BJ (cell line): ENCODE measurements at regions not wholly inside any gene's neighbourhood (a gene's known extent, or its start where the extent isn't known, plus 50 kb on each side); places are given as distances from the start of the nearest gene placed in this dataset.

Experiments used
- CTCF ChIA-PET: fragments of 350-600 bp; formaldehyde crosslinking; extraction: SDS; loops from one replicate; lab custom pipeline; 2021; ENCODE audit warnings: antibody characterized with exemption, inconsistent platforms; lab: Yijun Ruan, JAX
- POLR2A ChIA-PET: fragments of 300-600 bp; sonication (Branson Sonifier 250); formaldehyde crosslinking; extraction: SDS; loops from one replicate; lab custom pipeline; 2021; ENCODE audit warnings: antibody characterized with exemption; lab: Charles Lee
- DNase-seq: peaks from one replicate; pipeline ENCODE4 v3.0.0-alpha.2; 2011; ENCODE audit warnings: low read depth
- H3K27me3 ChIP-seq: 2 replicates; pipeline ENCODE4 v1.6.0; 2011; ENCODE audit warnings: low read length; ENCODE audit not compliant: control insufficient read depth, insufficient read depth
- H3K36me3 ChIP-seq: 2 replicates; pipeline ENCODE4 v1.5.1; 2011; ENCODE audit warnings: low read length; ENCODE audit not compliant: control insufficient read depth, insufficient read depth
- H3K4me3 ChIP-seq: 2 replicates; pipeline ENCODE4 v1.5.1; 2011; ENCODE audit warnings: low read depth, mild to moderate bottlenecking, control low read depth, low read length
- TF ChIP-seq, protein P1 (sequence below): IDR thresholded peaks from 2 replicates; pipeline ENCODE4 v1.5.1; 2011; ENCODE audit warnings: low read depth, mild to moderate bottlenecking, control low read depth, inconsistent platforms, low read length, moderate library complexity; ENCODE audit not compliant: insufficient read depth

GRCh38 chr6:78808356-78808891 lies 58.9 kb upstream of the IRAK1BP1 start:
- TF ChIP-seq, protein P1, sequence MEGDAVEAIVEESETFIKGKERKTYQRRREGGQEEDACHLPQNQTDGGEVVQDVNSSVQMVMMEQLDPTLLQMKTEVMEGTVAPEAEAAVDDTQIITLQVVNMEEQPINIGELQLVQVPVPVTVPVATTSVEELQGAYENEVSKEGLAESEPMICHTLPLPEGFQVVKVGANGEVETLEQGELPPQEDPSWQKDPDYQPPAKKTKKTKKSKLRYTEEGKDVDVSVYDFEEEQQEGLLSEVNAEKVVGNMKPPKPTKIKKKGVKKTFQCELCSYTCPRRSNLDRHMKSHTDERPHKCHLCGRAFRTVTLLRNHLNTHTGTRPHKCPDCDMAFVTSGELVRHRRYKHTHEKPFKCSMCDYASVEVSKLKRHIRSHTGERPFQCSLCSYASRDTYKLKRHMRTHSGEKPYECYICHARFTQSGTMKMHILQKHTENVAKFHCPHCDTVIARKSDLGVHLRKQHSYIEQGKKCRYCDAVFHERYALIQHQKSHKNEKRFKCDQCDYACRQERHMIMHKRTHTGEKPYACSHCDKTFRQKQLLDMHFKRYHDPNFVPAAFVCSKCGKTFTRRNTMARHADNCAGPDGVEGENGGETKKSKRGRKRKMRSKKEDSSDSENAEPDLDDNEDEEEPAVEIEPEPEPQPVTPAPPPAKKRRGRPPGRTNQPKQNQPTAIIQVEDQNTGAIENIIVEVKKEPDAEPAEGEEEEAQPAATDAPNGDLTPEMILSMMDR, result no peak
- H3K36me3 ChIP-seq, result no peaks in the 10 kb centered on the region
- no peak overlapping the region for H3K4me3 ChIP-seq
- ChIA-PET POLR2A (no interaction called here), CTCF (no interaction called here)
- no peaks in the 10 kb centered on the region for H3K27me3 ChIP-seq
- no peak for DNase-seq

DNA sequence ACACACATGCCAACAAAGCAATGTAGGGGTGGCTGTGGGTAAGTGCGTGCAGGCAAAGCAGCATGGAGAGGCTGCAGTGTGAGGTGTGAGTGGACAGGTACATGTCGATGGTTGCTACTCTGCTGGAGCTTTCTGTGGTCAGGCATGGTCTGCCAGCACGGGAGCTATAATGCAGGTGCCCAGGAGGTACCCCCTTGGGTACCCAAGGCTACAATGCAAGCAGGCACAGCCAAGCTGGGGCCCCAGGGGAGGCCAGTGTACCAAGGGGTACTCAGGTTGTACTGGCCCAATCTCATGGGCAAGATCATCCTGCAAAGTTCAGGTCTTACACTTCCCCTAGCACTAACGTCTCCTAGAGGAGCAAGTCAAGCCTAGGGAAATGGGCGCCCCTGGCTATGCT lies 58.4 kb upstream of the IRAK1BP1 start:
- H3K4me3 ChIP-seq, result no peak overlapping the region
- ChIA-PET POLR2A (no interaction called here), CTCF (interaction anchor here (0.9 to 1.9 kb wide), 2 partner anchors 373 to 375 kb away, joined by 4 to 11 read pairs; no protein-coding TSS in a partner anchor)
- no peak for DNase-seq
- TF ChIP-seq, protein P1, result no peak
- H3K27me3 ChIP-seq, result no peaks in the 10 kb centered on the region
- no peaks in the 10 kb centered on the region for H3K36me3 ChIP-seq

DNA sequence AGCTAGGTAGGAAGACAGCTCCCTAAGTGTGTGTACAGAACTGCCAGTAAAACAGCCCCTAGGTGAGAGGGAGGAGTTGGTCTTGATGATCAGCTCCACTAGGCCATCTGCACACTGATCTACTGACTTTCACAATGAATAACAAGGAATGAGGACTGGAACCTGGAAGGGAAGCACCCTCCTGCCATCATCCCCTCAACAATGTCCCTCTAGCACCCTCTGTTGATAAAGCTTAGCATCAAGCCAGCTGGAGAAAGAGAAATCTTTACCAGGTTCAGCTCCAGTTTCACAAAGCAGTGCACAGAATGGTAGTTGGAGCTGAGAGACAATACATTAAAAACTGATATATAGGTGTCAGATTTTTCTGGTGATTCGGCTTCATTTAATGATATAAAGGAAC lies 57.2 kb upstream of the IRAK1BP1 start:
- no peak overlapping the region for H3K4me3 ChIP-seq
- CTCF ChIA-PET, result interaction anchor here (0.7 to 2.2 kb wide), 10 partner anchors 13 to 1345 kb away, joined by 3 to 13 read pairs (median 6); no protein-coding TSS in a partner anchor
- H3K36me3 ChIP-seq, result no peaks in the 10 kb centered on the region
- POLR2A ChIA-PET, result no interaction called here
- no peaks in the 10 kb centered on the region for H3K27me3 ChIP-seq
- peak; percentile 3 for DNase-seq
- TF ChIP-seq, protein P1, result peak; percentile 69

GRCh38 chr6:78810698-78811097 lies 56.7 kb upstream of the IRAK1BP1 start:
- H3K4me3 ChIP-seq, result no peak overlapping the region
- ChIA-PET CTCF (interaction anchor here (0.9 to 2.2 kb wide), 9 partner anchors 13 to 1346 kb away, joined by 3 to 13 read pairs (median 9); no protein-coding TSS in a partner anchor), POLR2A (no interaction called here)
- no peaks in the 10 kb centered on the region for H3K36me3 ChIP-seq
- DNase-seq, result no peak
- H3K27me3 ChIP-seq, result no peaks in the 10 kb centered on the region
- TF ChIP-seq, protein P1, result no peak
